Stimulated activated CD4-positive, alpha-beta T cell treated with anti-CD3 and anti-CD28 coated beads, Interleukin-1b, Interleukin-23, amount 100 ng/mL, for 1 hour (primary cell): ENCODE measurements at regions not wholly inside any gene's neighbourhood (a gene's known extent, or its start where the extent isn't known, plus 50 kb on each side); places are given as distances from the start of the nearest gene placed in this dataset.
"Not testable (repeated sequence)": the region's sequence is repeated elsewhere in the genome, so short reads cannot be mapped to it uniquely, and the experiment has no call there.

Experiments used
- DNase-seq, 2 donors: peaks; one replicate each; pipeline ENCODE4 v3.0.0-alpha.2; 2020; ENCODE audit warnings: low read depth in 2 of 2

- no peak for DNase-seq
These were observed 201.2 kb upstream of the MYLIP start for GRCh38 chr6:15927531-15928225.

GRCh38 chr6:15926256-15926655, 202.6 kb upstream of the MYLIP start:
- DNase-seq = no peak

- DNase-seq = no peak
These were observed 204.0 kb upstream of the MYLIP start for GRCh38 chr6:15924893-15925292.

- DNase-seq = no peak
These were observed 206.2 kb upstream of the MYLIP start for GRCh38 chr6:15922510-15923250.

GRCh38 chr6:15921243-15921642, 207.6 kb upstream of the MYLIP start:
- DNase-seq = no peak

GRCh38 chr6:15916581-15916980, 212.3 kb upstream of the MYLIP start:
- no peak for DNase-seq

GRCh38 chr6:15915508-15916178, 213.2 kb upstream of the MYLIP start:
- no peak for DNase-seq

- DNase-seq = no peak
These were observed 214.3 kb upstream of the MYLIP start for GRCh38 chr6:15914553-15914952.

- DNase-seq = no peak
These were observed 215.3 kb upstream of the MYLIP start for GRCh38 chr6:15913573-15913972.

- DNase-seq = no peak
These were observed 216.1 kb upstream of the MYLIP start for GRCh38 chr6:15912505-15913400.

- no peak for DNase-seq
These were observed 217.0 kb upstream of the MYLIP start for GRCh38 chr6:15911753-15912504.

GRCh38 chr6:15909290-15910070, 219.4 kb upstream of the MYLIP start:
- DNase-seq = no peak

GRCh38 chr6:15908871-15909270, 220.0 kb upstream of the MYLIP start:
- no peak for DNase-seq

GRCh38 chr6:15907914-15908518, 220.9 kb upstream of the MYLIP start:
- no peak for DNase-seq

GRCh38 chr6:15907220-15907913, 221.5 kb upstream of the MYLIP start:
- not testable (repeated sequence) for DNase-seq

- DNase-seq = no peak
These were observed 222.4 kb upstream of the MYLIP start for GRCh38 chr6:15906420-15907016.

- no peak for DNase-seq
These were observed 223.1 kb upstream of the MYLIP start for GRCh38 chr6:15905488-15906419.
